ENCODE measurements at regions not wholly inside any gene's neighbourhood (a gene's known extent, or its start where the extent isn't known, plus 50 kb on each side); places are given as distances from the start of the nearest gene placed in this dataset.

DNA sequence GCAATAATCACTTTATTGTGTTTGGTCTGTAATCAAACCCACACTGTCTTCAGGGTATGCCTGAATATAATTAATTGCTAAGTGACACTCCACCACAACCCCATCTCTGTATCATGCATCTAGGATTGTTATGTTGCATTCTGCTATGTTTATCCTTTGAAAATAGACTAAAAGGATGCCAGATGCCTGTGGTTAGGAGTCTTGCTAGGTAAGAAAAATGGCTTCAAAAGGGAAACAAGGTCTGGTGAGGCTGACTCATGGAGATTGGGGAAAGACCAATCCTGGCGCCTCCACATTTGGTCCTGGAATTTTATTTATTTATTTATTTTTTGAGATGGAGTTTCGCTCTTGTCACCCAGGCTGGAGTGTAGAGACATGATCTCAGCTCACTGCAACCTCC, 360.5 kb upstream of the SLC7A11 start:
- intact Hi-C loops (cut with DNase I; ENCODE audit: low total_unique reads) (no loop called here), in situ Hi-C loops (cut with MboI; ENCODE audit: low pct_ligation_motif_present in 1 of 4, low pct_unique_long_range_greater_than_20kb in 1 of 4, low sequenced_read_pairs in 3 of 4) (no loop called here)
- no peaks in the 10 kb centered on the region for H3K36me3 ChIP-seq
- TF ChIP-seq EP300 (IDR thresholded peaks at IDR 0.05; ENCODE audit: low read depth) (no peak), POLR2A (IDR thresholded peaks at IDR 0.05) (no peak), CTCF (IDR thresholded peaks at IDR 0.05) (no peak)
- no peak overlapping the region for H3K27ac ChIP-seq
- H3K9me3 ChIP-seq, result no peaks in the 10 kb centered on the region
- H3K4me3 ChIP-seq, result no peak overlapping the region
- 36% methylated on average over 2 of the region's 2 CpGs; no CpG with 5 or more reads in 1 of the 2 donors for WGBS, 2 donors (ENCODE audit: low coverage in 1 of 2)
- DNase-seq, result no peak
- H3K4me1 ChIP-seq, result no peaks in the 10 kb centered on the region
- no peaks in the 10 kb centered on the region for H3K27me3 ChIP-seq

GRCh38 chr4:138599965-138600364, 357.8 kb upstream of the SLC7A11 start:
- Histone ChIP-seq H3K36me3 (no peaks in the 10 kb centered on the region), H3K9me3 (no peaks in the 10 kb centered on the region), H3K4me1 (peaks cover 0 to 8% (median 0%) of the 10 kb centered on the region in 4 donors), H3K27me3 (no peaks in the 10 kb centered on the region), H3K4me3 (no peak overlapping the region), H3K27ac (no peak overlapping the region)
- in situ Hi-C loops (cut with MboI; ENCODE audit: low pct_ligation_motif_present in 1 of 4, low pct_unique_long_range_greater_than_20kb in 1 of 4, low sequenced_read_pairs in 3 of 4), result no loop called here
- WGBS, 2 donors (ENCODE audit: low coverage in 1 of 2), result 69 to 82% methylated on average over 4 of the region's 4 CpGs
- no peak for DNase-seq
- TF ChIP-seq POLR2A (IDR thresholded peaks at IDR 0.05) (no peak), EP300 (IDR thresholded peaks at IDR 0.05; ENCODE audit: low read depth) (no peak), CTCF (IDR thresholded peaks at IDR 0.05) (no peak), POLR2AphosphoS5 (IDR thresholded peaks at IDR 0.05) (no peak)
- intact Hi-C loops (cut with DNase I; ENCODE audit: low total_unique reads), result no loop called here

GRCh38 chr4:138598226-138598625, 356.1 kb upstream of the SLC7A11 start:
- intact Hi-C loops (cut with DNase I; ENCODE audit: low total_unique reads), result no loop called here
- 43 to 47% methylated on average over 3 of the region's 3 CpGs for WGBS, 2 donors (ENCODE audit: low coverage in 1 of 2)
- in situ Hi-C loops (cut with MboI; ENCODE audit: low pct_ligation_motif_present in 1 of 4, low pct_unique_long_range_greater_than_20kb in 1 of 4, low sequenced_read_pairs in 3 of 4), result no loop called here
- H3K27me3 ChIP-seq, result no peaks in the 10 kb centered on the region
- DNase-seq, result no peak
- H3K4me3 ChIP-seq, result no peak overlapping the region
- peaks cover 0 to 8% (median 0%) of the 10 kb centered on the region in 4 donors for H3K4me1 ChIP-seq
- no peaks in the 10 kb centered on the region for H3K36me3 ChIP-seq
- TF ChIP-seq EP300 (IDR thresholded peaks at IDR 0.05; ENCODE audit: low read depth) (no peak), POLR2AphosphoS5 (IDR thresholded peaks at IDR 0.05) (no peak), POLR2A (IDR thresholded peaks at IDR 0.05) (no peak), CTCF (IDR thresholded peaks at IDR 0.05) (no peak)
- H3K27ac ChIP-seq, result no peak overlapping the region
- no peaks in the 10 kb centered on the region for H3K9me3 ChIP-seq

GRCh38 chr4:138596896-138597295, 354.7 kb upstream of the SLC7A11 start:
- in situ Hi-C loops (cut with MboI; ENCODE audit: low pct_ligation_motif_present in 1 of 4, low pct_unique_long_range_greater_than_20kb in 1 of 4, low sequenced_read_pairs in 3 of 4), result no loop called here
- Histone ChIP-seq H3K36me3 (no peaks in the 10 kb centered on the region), H3K27ac (no peak overlapping the region), H3K4me1 (peaks cover 0 to 8% (median 0%) of the 10 kb centered on the region in 4 donors), H3K4me3 (no peak overlapping the region), H3K9me3 (no peaks in the 10 kb centered on the region), H3K27me3 (no peaks in the 10 kb centered on the region)
- no peak for DNase-seq
- TF ChIP-seq POLR2AphosphoS5 (IDR thresholded peaks at IDR 0.05), result no peak
- TF ChIP-seq EP300 (IDR thresholded peaks at IDR 0.05; ENCODE audit: low read depth), result no peak
- no peak for TF ChIP-seq POLR2A (IDR thresholded peaks at IDR 0.05)
- no peak for TF ChIP-seq CTCF (IDR thresholded peaks at IDR 0.05)
- 38 to 39% methylated on average over 2 of the region's 2 CpGs for WGBS, 2 donors (ENCODE audit: low coverage in 1 of 2)
- intact Hi-C loops (cut with DNase I; ENCODE audit: low total_unique reads), result no loop called here
